ENCODE measurements at regions not wholly inside any gene's neighbourhood (a gene's known extent, or its start where the extent isn't known, plus 50 kb on each side); places are given as distances from the start of the nearest gene placed in this dataset.

DNA sequence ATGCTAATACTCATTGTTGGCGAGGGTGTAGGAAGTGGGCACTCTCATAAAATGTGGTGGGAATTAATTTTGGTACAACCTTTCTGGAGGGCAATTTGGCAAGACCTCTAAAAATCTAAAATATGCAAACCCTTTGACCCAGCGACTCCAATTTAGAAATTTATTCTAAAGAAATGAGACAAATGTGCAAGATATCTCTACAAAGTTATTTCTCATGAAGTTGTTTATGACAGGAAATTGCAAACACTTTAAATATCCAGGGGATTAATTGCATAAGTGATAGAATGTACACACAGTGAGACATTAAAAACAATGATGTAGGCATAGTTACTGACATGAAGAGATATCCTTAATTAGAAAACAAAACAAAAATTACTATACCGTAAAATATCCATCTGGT is 246.3 kb upstream of the MAP3K1 start:
- peaks cover 0 to 15% (median 8%) of the 10 kb centered on the region in 4 donors for H3K4me1 ChIP-seq
- TF ChIP-seq EP300 (IDR thresholded peaks at IDR 0.05) (no peak), POLR2AphosphoS5 (IDR thresholded peaks at IDR 0.05) (no peak), POLR2A (IDR thresholded peaks at IDR 0.05) (no peak)
- TF ChIP-seq, protein P1, sequence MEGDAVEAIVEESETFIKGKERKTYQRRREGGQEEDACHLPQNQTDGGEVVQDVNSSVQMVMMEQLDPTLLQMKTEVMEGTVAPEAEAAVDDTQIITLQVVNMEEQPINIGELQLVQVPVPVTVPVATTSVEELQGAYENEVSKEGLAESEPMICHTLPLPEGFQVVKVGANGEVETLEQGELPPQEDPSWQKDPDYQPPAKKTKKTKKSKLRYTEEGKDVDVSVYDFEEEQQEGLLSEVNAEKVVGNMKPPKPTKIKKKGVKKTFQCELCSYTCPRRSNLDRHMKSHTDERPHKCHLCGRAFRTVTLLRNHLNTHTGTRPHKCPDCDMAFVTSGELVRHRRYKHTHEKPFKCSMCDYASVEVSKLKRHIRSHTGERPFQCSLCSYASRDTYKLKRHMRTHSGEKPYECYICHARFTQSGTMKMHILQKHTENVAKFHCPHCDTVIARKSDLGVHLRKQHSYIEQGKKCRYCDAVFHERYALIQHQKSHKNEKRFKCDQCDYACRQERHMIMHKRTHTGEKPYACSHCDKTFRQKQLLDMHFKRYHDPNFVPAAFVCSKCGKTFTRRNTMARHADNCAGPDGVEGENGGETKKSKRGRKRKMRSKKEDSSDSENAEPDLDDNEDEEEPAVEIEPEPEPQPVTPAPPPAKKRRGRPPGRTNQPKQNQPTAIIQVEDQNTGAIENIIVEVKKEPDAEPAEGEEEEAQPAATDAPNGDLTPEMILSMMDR (IDR thresholded peaks at IDR 0.05): no peak
- peaks cover 0 to 12% (median 3%) of the 10 kb centered on the region in 4 donors for H3K9me3 ChIP-seq
- no peak overlapping the region for H3K4me3 ChIP-seq
- H3K27ac ChIP-seq: no peak overlapping the region
- intact Hi-C loops (cut with DNase I; ENCODE audit: low total_unique reads): no loop called here
- no peaks in the 10 kb centered on the region for H3K27me3 ChIP-seq
- WGBS, 5 donors: 62 to 82% (median 68%) methylated on average over 3 of the region's 3 CpGs
- no peaks in the 10 kb centered on the region for H3K36me3 ChIP-seq
- no peak for DNase-seq

DNA sequence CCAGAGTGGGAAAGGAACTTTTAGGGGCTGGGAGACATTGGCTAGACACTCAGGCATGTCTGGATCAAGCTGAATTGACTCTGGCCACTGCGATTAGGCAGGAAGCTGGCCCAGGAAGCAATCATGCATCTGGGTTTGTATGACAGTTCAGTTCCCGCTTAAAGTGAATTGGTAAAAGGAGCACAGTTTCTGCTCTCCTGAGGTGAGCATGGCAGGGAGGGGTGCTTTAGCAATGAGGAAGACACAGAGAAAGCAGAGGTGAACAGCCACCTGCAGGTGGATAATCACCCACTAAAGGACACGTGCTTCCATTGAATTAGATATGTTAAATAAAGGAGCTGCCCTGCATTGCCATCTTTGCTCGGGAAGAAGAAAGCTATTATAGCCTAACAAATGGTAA is 248.1 kb upstream of the MAP3K1 start:
- no peak for TF ChIP-seq POLR2A (IDR thresholded peaks at IDR 0.05)
- no peak overlapping the region for H3K27ac ChIP-seq

DNA sequence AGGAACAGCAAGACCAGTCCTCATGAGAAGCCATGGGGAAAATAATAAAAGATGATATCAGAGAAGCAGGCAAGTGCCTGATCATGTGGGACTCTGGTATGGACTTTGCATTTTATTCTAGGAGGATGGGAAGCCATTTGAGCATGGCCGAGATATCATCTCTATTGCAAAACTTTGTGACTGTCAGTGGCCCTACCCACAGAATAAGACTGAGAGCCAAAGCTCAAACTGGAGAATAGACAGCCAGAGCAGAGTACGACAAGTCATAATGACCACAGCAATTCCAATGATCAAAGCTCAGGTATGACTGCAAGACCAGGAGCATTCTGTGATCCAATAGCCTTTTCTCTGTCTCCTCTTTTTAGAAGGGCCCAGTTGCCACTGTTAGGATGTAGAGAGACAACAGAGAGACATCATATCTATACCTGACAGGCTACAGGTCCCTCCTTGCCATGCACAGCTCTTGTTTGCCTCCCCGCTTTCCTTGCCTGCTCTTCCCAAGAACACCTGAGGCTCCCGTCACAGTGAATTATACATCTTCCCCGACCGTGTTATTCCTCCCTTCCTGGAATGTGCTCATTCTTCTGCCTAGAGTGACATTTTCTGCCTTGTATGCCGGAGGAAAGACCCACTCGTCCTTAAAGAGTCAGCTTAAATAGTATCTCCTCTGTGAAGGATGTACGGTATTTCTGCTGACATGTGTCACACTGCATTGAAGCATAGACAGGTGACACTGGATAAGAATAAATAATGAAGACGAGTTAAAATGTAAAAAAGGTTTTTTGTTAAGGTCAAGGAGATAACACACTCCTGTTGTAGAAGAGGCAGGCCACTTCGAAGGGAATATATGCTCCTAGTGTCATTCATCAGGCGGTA is 248.7 kb upstream of the MAP3K1 start:
- TF ChIP-seq, protein P1 (IDR thresholded peaks at IDR 0.05): no peak
- TF ChIP-seq EP300 (IDR thresholded peaks at IDR 0.05) (no peak), POLR2AphosphoS5 (IDR thresholded peaks at IDR 0.05) (no peak), POLR2A (IDR thresholded peaks at IDR 0.05) (no peak)
- Histone ChIP-seq H3K27ac (no peak overlapping the region), H3K4me3 (no peak overlapping the region), H3K4me1 (peaks cover 0 to 15% (median 8%) of the 10 kb centered on the region in 4 donors), H3K27me3 (no peaks in the 10 kb centered on the region), H3K36me3 (no peaks in the 10 kb centered on the region), H3K9me3 (no peaks in the 10 kb centered on the region)
- no peak for DNase-seq
- WGBS, 5 donors: 86 to 92% (median 88%) methylated on average over 12 of the region's 12 CpGs
- intact Hi-C loops (cut with DNase I; ENCODE audit: low total_unique reads): no loop called here

More for the DNA sequence above, 248.1 kb upstream of the MAP3K1 start:
- peaks cover 0 to 15% (median 8%) of the 10 kb centered on the region in 4 donors for H3K4me1 ChIP-seq
- H3K27me3 ChIP-seq: no peaks in the 10 kb centered on the region
- H3K9me3 ChIP-seq: no peaks in the 10 kb centered on the region
- intact Hi-C loops (cut with DNase I; ENCODE audit: low total_unique reads): no loop called here
- 80 to 91% (median 84%) methylated on average over 4 of the region's 4 CpGs for WGBS, 5 donors
- no peaks in the 10 kb centered on the region for H3K36me3 ChIP-seq
- H3K4me3 ChIP-seq: no peak overlapping the region
- no peak for DNase-seq

DNA sequence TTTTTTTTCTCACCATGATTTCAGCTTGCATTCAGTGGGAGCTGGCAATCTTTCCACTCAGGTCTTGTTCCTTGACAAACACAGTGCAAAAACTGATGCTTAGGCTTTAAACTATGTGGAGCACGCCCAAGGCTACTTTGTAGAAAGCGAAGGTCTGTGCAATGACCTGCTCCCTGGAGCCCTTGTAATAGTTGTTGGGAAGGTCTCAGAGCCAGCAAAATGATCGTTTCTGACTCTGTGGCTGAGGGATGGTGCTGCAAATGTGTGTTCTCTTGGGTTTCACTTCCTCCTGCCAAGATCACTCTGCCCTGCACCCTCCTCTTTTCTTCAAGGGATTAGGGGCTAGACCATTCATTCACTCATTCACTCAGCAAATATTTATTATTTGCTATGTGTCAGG is 249.7 kb upstream of the MAP3K1 start:
- 50 to 64% (median 52%) methylated on average over 3 of the region's 3 CpGs for WGBS, 5 donors
- peaks cover 0 to 15% (median 8%) of the 10 kb centered on the region in 4 donors for H3K4me1 ChIP-seq
- intact Hi-C loops (cut with DNase I; ENCODE audit: low total_unique reads): no loop called here
- TF ChIP-seq POLR2A (IDR thresholded peaks at IDR 0.05): no peak
- DNase-seq: peak in 1 of 2 donors; percentile 23
- H3K9me3 ChIP-seq: no peaks in the 10 kb centered on the region
- no peaks in the 10 kb centered on the region for H3K27me3 ChIP-seq
- no peak overlapping the region for H3K4me3 ChIP-seq
- H3K27ac ChIP-seq: no peak overlapping the region
- no peaks in the 10 kb centered on the region for H3K36me3 ChIP-seq

DNA sequence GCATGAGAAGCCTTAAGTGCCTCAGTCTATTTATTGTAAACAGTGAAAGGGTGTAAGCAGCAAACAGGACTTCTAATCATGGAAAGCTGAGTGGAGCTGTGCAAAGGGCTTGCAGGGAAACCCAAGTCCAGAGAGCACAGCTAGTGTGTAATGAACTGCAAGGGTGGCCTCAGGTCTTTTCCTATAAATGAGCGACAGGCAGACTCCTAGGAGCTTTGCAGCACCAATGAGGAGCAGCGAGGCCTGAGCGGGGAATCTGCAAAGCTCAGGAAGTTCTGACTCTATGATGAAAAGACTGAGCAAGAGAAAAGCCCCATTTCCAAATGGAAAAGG is 250.1 kb upstream of the MAP3K1 start:
- WGBS, 5 donors: 58 to 87% (median 72%) methylated on average over 3 of the region's 3 CpGs
- TF ChIP-seq, protein P1 (IDR thresholded peaks at IDR 0.05): no peak
- H3K4me1 ChIP-seq: peaks cover 0 to 15% (median 8%) of the 10 kb centered on the region in 4 donors
- H3K9me3 ChIP-seq: no peaks in the 10 kb centered on the region
- no peaks in the 10 kb centered on the region for H3K36me3 ChIP-seq
- no peak overlapping the region for H3K27ac ChIP-seq
- H3K4me3 ChIP-seq: no peak overlapping the region
- intact Hi-C loops (cut with DNase I; ENCODE audit: low total_unique reads): no loop called here
- no peaks in the 10 kb centered on the region for H3K27me3 ChIP-seq
- no peak for DNase-seq

Data from stomach (tissue), 8 donors.